ENCODE measurements at regions not wholly inside any gene's neighbourhood (a gene's known extent, or its start where the extent isn't known, plus 50 kb on each side); places are given as distances from the start of the nearest gene placed in this dataset.

- ChIA-PET POLR2A (ENCODE audit: low non-redundant PET) (no interaction called here), CTCF (no interaction called here)
- Histone ChIP-seq H3K27me3 (replicated peaks; ENCODE audit: insufficient read depth, low read depth, low read length, poor library complexity) (no peaks in the 10 kb centered on the region), H3K36me3 (ENCODE audit: insufficient read depth, low read length, poor library complexity, severe bottlenecking) (no peaks in the 10 kb centered on the region), H3K27ac (ENCODE audit: low read depth, low read length, poor library complexity, severe bottlenecking) (no peak overlapping the region), H3K9me3 (ENCODE audit: low read depth, low read length, poor library complexity, severe bottlenecking) (no peaks in the 10 kb centered on the region), H3K4me1 (ENCODE audit: insufficient read depth, low read length, poor library complexity, severe bottlenecking) (peaks cover 11% of the 10 kb centered on the region), H3K4me3 (ENCODE audit: low read depth, low read length, poor library complexity, severe bottlenecking) (no peak overlapping the region)
- TF ChIP-seq EZH2 (IDR thresholded peaks at IDR 0.05; ENCODE audit: borderline replicate concordance, low read depth, low read length, poor library complexity, severe bottlenecking) (no peak), CTCF (conservative IDR thresholded peaks at IDR 0.05; ENCODE audit: low read depth, low read length) (no peak)
- intact Hi-C loops (cut with micrococcal nuclease; ENCODE audit: unreplicated experiment): no loop called here
- no peak for DNase-seq (ENCODE audit: low spot score)
- BruUV-seq (replicated peaks): no TSS peak
Measured at GRCh38 chr10:78437407-78437768, 403.7 kb downstream of the RPS24 start.

- BruUV-seq (replicated peaks): no TSS peak
- peaks cover 9% of the 10 kb centered on the region for H3K4me1 ChIP-seq (ENCODE audit: insufficient read depth, low read length, poor library complexity, severe bottlenecking)
- no peak for TF ChIP-seq EZH2 (IDR thresholded peaks at IDR 0.05; ENCODE audit: borderline replicate concordance, low read depth, low read length, poor library complexity, severe bottlenecking)
- TF ChIP-seq CTCF (conservative IDR thresholded peaks at IDR 0.05; ENCODE audit: low read depth, low read length): no peak
- intact Hi-C loops (cut with micrococcal nuclease; ENCODE audit: unreplicated experiment): no loop called here
- POLR2A ChIA-PET (ENCODE audit: low non-redundant PET): no interaction called here
- CTCF ChIA-PET: no interaction called here
- no peaks in the 10 kb centered on the region for H3K27me3 ChIP-seq (replicated peaks; ENCODE audit: insufficient read depth, low read depth, low read length, poor library complexity)
- DNase-seq (ENCODE audit: low spot score): no peak
- H3K9me3 ChIP-seq (ENCODE audit: low read depth, low read length, poor library complexity, severe bottlenecking): no peaks in the 10 kb centered on the region
- no peak overlapping the region for H3K4me3 ChIP-seq (ENCODE audit: low read depth, low read length, poor library complexity, severe bottlenecking)
- no peaks in the 10 kb centered on the region for H3K36me3 ChIP-seq (ENCODE audit: insufficient read depth, low read length, poor library complexity, severe bottlenecking)
- no peak overlapping the region for H3K27ac ChIP-seq (ENCODE audit: low read depth, low read length, poor library complexity, severe bottlenecking)
Measured at GRCh38 chr10:78437998-78438906, 404.6 kb downstream of the RPS24 start.

GRCh38 chr10:78438907-78439809 lies 405.5 kb downstream of the RPS24 start:
- Histone ChIP-seq H3K4me1 (ENCODE audit: insufficient read depth, low read length, poor library complexity, severe bottlenecking) (peaks cover 5% of the 10 kb centered on the region), H3K4me3 (ENCODE audit: low read depth, low read length, poor library complexity, severe bottlenecking) (no peak overlapping the region), H3K9me3 (ENCODE audit: low read depth, low read length, poor library complexity, severe bottlenecking) (no peaks in the 10 kb centered on the region), H3K36me3 (ENCODE audit: insufficient read depth, low read length, poor library complexity, severe bottlenecking) (no peaks in the 10 kb centered on the region), H3K27me3 (replicated peaks; ENCODE audit: insufficient read depth, low read depth, low read length, poor library complexity) (no peaks in the 10 kb centered on the region), H3K27ac (ENCODE audit: low read depth, low read length, poor library complexity, severe bottlenecking) (no peak overlapping the region)
- intact Hi-C loops (cut with micrococcal nuclease; ENCODE audit: unreplicated experiment): no loop called here
- BruUV-seq (replicated peaks): no TSS peak
- ChIA-PET CTCF (no interaction called here), POLR2A (ENCODE audit: low non-redundant PET) (no interaction called here)
- TF ChIP-seq EZH2 (IDR thresholded peaks at IDR 0.05; ENCODE audit: borderline replicate concordance, low read depth, low read length, poor library complexity, severe bottlenecking) (no peak), CTCF (conservative IDR thresholded peaks at IDR 0.05; ENCODE audit: low read depth, low read length) (no peak)
- no peak for DNase-seq (ENCODE audit: low spot score)
